RCC 7860 (cell line): ENCODE measurements at regions not wholly inside any gene's neighbourhood (a gene's known extent, or its start where the extent isn't known, plus 50 kb on each side); places are given as distances from the start of the nearest gene placed in this dataset.

Experiments
- DNase-seq: peaks from one replicate; pipeline ENCODE4 v3.0.0-alpha.2; 2015; ENCODE audit warnings: low spot score
- FAIRE-seq: peaks from 2 replicates; lab custom pipeline; 2012; peaks lifted over from hg19 to GRCh38; lab: Jason Lieb, UNC

DNA sequence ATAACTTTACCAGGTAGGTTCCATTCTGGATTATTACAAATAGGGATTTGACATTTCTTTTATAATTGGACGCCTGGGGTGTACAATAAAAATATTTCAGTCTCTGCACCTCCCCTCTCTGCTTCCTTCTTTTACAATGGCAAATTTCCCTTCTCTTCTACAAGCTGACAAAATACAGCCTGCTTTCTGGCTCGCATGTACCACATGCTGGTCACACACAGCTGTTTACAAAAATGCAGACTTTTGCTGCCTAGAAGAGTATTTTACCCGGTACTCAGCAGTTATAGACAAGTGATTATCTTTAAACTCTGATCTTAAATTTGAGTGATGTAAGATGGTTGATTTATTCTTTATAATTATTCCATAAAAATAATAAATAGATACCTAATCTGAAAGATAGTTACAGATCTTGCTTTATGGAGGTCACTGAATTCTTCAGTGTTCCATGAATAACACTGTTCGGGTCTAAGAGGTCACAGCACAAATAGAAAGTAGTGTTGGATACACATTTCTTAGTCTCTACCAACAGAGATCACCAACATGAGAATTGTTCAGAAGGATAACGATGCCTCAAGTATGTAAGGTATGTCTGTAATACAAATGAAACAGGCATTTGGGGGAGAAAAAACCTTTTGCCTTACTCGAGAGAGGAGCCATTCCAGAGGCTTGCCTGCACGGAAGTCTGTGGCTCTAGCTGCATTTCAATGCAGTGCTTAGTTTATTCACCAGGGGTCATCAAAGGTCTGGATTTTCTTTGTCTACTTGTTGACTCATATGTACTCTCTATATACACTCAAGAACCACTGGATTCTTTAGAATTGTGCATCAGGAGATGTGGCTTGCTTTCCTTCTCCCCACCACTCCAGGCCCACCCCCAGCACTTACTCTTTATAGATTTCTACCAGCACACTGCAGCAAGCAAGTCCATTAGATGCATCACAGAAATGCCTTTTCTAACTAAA is 206.6 kb upstream of the RFX3 start:
- peak; percentile 84 for DNase-seq
- FAIRE-seq, result peak; percentile 78

DNA sequence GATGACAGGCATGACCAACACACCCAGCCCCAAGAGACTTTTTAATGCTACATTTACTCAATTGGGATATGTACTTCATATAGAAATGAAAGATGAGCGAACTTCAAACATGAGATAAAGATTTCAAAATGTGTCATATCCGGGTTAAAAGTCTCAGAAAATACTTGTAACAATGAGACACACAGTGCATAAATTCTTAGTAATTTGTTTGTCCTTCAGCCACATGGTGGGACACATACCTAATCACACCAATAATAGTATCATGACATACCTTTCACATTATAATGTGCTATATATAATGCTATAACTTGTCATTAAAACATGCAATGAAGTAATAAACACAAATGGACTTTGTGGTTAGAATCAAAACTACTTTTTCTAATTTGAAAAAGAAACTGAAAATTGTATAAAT is 204.7 kb upstream of the RFX3 start:
- FAIRE-seq, result no peak
- DNase-seq, result no peak

DNA sequence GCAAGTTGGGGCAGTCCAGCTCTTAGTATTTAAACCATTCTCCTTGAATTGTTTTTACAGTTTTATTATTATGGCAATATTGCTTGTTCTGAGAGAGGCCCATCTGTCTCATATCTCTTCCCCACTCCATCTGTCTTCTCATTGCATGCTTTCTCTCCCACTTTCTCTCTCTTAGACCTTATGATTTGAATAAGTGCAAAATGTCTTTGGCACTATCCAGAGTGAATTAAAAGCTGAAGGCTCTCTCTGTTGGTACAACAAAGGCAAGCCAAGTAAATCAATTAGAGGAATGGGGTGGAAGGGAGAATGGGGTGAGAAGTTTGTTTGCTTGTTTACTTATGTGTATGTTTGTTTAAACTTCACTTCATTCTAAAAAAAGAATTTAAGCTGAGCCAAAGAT is 195.3 kb upstream of the RFX3 start:
- no peak for FAIRE-seq
- no peak for DNase-seq

DNA sequence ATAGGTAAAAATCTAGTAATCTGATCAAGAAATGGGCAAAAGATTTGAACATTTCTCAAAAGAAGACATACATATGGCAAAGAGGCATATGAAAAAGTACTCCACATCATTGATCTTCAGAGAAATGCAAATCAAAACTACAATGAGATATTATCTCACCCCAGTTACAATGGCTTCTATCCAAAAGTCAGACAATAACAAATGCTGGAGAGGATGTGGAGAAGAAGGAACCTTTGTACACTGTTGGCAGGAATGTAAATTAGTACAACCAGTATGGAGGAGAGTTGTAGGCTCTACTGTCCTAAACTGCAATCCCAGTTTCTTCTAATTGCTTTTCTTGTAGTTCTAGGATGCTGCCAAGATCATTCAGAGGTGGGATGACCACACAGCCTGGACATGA is 193.5 kb upstream of the RFX3 start:
- FAIRE-seq (no peak), DNase-seq (no peak)

DNA sequence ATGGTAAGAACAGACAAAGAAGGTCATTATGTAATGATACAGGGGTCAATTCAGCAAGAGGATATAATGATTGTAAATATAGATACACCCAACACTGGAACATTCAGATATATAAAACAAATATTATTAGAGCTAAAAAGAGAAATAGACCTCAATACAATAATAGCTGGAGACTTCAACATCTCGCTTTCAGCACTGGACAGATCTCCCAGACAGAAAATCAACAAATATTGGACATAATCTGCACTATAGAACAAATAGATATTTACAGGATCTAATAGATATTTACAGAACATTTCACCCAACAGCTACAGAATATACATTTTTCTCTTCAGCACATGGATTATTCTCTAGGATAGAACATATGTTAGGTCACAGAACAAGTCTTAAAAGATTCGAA is 190.6 kb upstream of the RFX3 start:
- FAIRE-seq (no peak), DNase-seq (no peak)

DNA sequence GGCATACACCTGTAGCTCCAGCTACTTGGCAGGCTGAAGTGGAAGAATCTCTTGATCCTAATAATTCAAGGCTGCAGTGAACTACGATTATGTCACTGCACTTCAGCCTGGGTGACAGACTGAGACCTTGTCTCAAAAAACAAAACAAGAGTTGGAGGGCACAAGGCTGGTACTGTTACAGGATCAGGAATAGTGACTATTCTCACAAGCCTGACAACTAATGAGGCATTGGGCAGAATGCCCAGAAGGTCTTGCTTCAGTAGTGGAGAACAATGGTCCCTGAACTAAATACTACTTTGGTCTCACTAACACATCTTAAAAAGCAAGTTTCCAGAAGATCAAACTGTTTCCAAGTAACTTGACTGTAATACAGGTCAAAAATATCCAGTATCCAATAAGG is 182.9 kb upstream of the RFX3 start:
- FAIRE-seq (no peak), DNase-seq (peak; percentile 17)

DNA sequence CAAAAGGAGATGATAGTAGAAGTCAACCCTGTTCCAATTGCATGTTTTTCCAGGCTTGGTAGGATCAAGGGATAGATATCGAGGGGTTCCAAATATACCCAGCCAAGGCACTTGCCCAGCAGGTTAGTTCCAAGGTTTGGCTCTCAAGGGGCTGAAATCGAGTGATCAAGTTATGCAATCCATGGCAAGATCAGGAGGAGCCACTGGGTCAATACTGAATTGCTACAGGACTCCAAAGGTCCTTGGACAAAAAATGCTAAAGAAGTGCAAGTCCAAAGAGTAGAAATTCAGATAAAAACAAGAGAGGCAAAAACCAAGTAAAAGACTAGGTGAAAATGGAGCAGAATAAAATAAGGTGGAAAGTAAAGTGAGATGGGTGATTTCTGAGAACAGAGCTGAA is 179.1 kb upstream of the RFX3 start:
- no peak for DNase-seq

DNA sequence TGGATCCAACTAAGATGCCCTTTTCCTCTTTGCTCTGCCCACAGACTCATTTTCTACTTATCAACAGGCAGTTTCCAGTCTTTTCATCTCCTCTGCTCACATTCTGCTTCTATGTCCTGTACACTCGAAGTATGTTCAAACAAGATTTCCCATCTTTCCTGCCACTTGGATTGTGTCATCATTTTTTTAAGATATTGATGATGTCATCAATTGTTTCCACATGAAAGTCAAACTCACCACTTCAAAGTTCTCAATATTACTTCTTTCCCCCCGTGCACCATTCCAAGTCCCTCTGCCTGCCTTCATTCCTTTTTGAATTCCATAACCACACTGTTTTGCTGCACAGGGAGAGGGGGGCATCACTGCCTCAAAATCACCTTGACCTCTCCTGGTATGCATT is 175.0 kb upstream of the RFX3 start:
- no peak for FAIRE-seq
- DNase-seq, result no peak

More for the DNA sequence above, 179.1 kb upstream of the RFX3 start:
- no peak for FAIRE-seq

DNA sequence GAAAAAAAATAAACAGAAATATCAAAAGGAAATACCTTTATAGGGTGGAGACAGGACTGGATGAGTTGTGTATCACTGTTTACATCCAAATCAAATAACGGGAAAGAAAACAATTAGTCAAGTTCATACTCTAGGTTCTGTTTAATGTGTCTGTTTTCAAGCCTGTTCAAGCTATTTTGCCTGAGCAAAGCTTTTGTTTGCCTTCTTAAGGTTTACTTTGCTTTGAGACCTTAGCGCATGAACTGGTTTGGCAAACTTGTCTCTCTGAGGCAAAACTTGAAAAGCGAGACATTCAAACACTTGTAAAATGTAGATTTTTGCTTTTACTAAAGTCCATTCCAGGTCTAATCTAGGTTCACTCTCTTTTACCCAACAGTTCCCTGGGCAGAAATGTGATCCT is 174.1 kb upstream of the RFX3 start:
- DNase-seq, result no peak
- no peak for FAIRE-seq

DNA sequence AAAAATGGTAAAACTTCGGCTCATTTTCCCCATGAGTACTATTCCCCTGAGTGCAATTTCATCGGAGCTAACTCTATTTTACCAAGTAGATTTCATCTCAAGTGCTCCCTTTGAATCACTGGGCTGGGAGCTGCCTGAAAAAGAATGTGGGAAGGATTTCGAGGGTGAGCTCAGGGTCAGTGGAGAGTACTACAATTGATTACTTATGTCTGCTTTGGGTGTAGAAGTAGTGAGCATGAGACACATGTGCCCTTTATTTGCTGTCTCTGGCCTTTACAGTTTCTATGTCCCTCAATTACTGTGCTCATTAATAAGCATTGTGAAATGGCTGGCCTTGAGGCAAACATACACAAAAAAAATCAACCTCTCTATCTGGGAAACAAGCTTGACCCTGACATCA is 172.7 kb upstream of the RFX3 start:
- DNase-seq, result no peak
- FAIRE-seq, result no peak

DNA sequence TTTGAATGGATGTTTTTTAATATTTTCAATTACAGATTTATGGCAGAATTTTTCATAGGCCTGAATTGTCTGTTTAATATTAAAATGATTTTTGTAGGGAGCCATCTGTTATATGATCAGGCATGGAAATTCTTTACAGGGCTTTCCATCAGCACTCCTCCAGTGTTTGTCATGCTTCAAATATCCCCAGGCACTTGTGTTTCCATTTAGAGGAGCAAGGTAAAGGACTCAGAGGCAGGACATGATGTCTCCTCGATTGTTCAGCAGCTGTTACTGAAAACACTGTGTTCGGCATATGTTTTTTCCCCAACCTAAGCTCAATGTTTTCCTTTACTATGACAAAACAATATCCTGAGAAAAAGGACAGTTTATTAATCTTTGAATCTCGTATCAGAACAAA is 172.3 kb upstream of the RFX3 start:
- FAIRE-seq (no peak), DNase-seq (no peak)

DNA sequence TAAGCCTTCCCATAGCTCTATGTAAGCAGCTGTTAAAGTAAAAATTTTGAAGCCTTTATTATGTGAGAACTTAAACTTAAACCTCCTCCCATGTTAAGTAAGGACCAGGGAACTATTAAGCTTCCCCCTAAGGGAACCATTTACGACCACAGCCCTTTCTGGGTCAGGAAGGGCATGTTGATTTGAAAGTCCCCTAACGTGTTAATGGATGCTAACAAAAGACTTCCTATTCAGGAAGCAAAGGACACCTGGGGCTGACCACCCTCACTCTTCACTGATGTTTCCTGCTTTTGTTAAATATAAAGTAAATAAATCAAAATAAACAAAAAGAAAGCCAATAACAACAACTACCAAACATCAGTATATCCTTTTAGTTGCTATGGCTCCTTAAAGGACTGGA is 170.6 kb upstream of the RFX3 start:
- DNase-seq, result no peak
- FAIRE-seq, result no peak

DNA sequence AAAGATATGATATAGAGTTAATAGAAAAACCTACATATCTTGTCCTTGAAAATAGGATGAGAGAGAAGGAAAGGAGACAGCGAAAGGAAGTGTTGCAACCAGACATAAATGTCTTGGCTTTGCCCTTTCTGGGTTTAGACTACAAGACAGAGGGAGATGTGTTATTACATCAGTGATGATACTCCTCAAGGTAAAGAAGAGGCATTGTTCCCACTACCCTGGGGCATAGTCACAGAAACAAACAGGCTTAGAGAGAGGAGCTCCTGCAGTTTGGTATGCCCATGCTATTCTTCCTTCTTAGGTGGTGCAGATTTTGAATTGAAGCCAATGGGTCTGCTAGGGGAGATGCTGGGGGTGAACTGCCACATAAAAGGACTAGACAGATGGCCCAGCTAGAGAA is 166.8 kb upstream of the RFX3 start:
- FAIRE-seq (no peak), DNase-seq (no peak)

DNA sequence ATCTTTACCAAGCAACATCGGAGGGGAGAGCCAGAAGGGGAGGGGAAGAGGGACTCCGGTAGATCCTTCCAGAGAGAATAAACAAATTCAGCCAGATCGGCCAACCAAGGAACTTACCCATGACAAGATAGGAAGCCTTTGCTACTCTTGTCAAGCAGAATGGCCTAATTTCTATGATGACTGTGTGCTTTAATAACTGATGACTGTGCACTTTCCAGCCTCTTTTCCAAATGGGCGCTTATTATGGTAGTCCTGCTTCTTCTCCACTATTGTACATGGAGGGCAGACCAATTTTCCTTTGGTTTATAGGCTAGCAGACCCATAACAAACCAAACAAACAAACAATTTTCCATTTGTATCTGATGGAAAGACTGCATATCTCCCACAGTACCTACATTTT is 163.8 kb upstream of the RFX3 start:
- FAIRE-seq, result no peak

DNA sequence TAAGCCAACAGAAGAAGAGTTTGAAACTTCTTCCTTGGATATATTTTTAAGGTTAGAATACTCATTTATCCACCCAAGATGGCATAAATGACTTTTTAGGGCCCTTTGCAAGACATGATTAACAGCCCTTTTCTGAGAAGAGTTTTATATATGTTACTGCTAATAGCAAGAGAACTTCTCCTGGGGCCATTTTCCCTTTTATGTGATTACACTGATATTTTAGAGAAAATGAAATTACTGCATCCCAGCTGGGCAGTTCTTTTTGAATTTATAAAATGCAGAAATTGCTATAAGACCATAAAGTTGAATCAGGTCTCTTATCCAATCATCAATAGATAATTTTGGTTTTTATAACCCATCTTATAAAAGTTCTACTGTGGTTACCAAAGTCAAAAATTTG is 161.3 kb upstream of the RFX3 start:
- DNase-seq (no peak), FAIRE-seq (no peak)

More for the DNA sequence above, 163.8 kb upstream of the RFX3 start:
- DNase-seq, result no peak

DNA sequence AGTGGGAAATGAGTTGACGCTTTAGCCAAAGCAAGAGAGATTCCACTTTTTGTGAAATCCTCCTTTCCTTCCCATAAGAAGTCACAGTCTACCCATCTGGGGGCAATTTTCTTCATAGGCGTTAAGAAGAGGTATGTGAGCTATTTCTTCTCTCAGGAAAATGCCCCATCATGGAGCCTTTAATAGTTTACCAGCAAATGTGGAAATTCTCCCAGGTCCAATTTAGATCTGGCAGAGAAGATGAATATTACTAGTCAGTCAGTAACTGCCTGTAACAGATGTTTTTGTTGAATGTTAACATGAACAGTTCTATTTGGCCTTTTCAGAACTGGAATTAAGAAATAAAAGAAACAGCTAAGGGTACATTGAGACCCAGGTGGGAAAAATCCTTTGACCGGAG is 156.4 kb upstream of the RFX3 start:
- DNase-seq (no peak), FAIRE-seq (no peak)

DNA sequence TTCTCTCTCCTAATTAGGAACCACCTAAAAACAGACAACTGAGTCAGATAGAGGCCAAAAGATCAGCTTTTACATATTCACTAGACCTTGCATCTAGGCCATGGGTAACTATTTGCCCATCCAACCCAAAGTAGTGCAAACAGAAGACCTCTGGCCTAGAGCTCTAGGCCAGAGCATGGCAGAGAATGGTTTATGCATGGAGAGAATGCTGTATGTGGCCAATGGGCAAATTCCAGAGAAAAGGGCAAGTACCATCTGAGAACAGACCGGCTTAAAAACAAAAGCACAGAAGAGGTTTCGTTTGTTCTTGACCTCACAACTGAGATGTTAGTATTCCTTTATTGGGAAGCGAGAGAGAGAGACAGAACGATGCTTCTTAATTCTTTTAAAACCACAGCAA is 151.7 kb upstream of the RFX3 start:
- DNase-seq (no peak), FAIRE-seq (no peak)

DNA sequence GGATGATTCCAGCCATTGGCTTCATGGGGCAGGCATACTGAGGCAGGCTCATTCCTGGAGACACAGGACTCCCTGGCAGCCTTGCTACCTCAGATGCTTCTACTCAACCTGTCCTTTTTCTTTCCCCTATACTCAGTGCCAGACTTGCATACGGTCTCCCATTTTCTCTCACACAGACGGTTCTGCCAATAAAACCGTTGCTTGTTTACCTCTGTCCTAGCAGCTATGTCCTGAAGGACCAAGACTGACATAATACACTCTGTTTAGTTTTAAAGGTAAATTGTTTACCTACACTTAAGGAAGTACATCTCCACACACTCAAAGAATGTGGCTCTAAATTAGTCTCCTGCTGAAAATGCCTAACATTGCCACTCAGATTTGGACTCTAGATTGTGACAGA is 151.0 kb upstream of the RFX3 start:
- FAIRE-seq (no peak), DNase-seq (no peak)

DNA sequence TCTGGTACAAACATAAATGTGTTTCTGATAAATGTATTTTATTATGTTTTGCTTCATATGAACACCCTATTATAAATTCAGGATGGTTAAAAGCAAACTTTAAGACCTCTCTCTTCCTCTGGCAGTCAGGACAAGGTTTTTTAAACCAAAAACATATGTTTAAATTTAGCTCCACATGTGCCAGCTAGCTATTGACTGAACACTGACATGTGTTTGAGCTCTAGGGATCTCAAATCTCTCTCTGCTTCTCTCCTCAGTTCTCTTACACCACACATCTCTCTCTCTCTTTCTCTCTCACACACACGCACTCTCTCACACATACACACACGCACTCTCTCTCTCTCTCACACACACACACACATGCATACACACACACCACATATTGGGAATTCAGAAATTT is 150.1 kb upstream of the RFX3 start:
- no peak for FAIRE-seq
- DNase-seq, result no peak

DNA sequence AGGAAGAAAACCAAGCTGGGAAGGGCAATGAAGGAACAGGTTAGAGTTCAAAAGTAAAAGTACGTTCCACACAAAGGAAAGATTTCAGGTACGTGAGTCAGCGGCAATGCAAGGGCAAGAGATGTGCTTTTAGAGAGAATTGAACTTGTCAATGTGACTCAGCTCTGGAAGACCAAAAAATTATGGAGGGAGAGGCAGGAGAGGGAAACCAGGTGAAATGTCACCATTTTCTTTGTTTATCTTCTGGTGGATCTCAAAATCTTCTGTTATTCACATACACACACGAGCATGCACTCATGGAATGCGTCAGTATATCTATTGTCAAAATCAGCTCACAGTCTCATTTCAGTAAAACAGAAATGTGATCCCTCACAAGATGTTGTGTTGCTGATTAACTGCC is 148.8 kb upstream of the RFX3 start:
- no peak for FAIRE-seq
- no peak for DNase-seq

DNA sequence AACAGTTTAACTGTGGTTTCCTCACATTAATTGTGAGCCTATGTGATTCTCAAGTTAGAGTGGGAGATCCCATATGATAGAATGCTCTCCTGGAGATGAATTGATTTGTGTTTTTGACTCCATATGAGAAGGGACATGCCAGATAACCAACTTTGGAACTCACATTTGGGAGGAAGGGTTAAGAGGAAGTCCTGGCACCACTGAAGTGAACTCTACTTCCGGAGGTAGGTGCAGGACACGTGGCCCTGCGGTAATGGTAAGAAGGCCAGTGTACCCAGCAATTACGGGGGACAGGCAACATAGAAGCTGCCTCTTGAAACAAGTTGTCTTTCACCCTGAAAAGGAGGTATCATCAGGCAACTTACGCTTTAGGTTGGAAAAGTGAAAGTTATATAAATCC is 146.6 kb upstream of the RFX3 start:
- no peak for DNase-seq
- FAIRE-seq, result no peak

DNA sequence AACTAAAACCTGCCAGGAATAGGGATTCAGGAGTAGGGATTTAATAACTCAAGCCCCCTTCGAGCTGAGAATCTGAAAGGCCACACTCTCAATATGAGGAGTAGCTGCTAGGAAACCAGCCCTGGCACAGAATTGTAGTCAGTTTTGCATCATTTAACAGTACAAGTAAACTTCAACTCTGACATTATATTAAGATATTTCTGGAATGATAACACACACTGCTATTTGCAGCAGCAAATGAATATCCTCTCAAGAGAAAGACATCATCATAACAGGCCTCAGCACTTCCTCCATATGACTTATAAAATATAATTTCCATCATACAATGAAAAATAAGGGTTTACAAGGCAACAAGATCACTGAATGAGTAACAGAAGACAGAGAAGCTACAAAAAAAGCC is 138.2 kb upstream of the RFX3 start:
- FAIRE-seq (no peak), DNase-seq (no peak)

DNA sequence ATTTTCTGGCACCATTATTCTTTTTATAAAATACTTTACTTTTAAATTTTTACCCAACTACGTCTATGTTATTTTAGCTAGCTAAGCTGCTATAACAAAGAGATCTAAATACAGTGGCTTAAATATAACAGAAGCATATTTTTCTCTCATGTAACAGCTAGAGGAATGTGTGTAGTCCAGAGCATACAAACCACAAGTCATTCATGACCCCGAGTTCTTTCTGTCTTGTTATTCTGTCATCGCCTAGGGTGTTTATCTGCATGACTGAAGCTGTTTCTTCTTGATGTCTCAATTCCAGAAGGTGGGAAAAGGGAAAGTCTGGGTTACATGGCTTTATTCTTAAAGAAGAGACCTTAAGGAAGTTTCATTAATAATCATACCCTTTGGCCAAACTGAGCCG is 136.9 kb upstream of the RFX3 start:
- no peak for DNase-seq
- FAIRE-seq, result no peak
